Neural cell (in vitro differentiated cells): ENCODE measurements at regions not wholly inside any gene's neighbourhood (a gene's known extent, or its start where the extent isn't known, plus 50 kb on each side); places are given as distances from the start of the nearest gene placed in this dataset.

Experiments used
- H2AFZ ChIP-seq: fragments of 200-600, 300-800 bp; sonication (generic), shearing (Covaris generic); 2 replicates; pipeline ENCODE4 v1.6.0; 2014; ENCODE audit warnings: low read depth, mild to moderate bottlenecking, antibody characterized with exemption, low read length, moderate library complexity
- H3F3A ChIP-seq: fragments of 200-600 bp; shearing (Covaris generic); 2 replicates; pipeline ENCODE4 v1.6.1; 2016; ENCODE audit warnings: mild to moderate bottlenecking, moderate library complexity, mixed read lengths, antibody characterized with exemption, low read length; ENCODE audit not compliant: insufficient read depth, poor library complexity, severe bottlenecking
- H3K27ac ChIP-seq: fragments of 200-600, 300-800 bp; sonication (generic), shearing (Covaris generic); 2 replicates; pipeline ENCODE4 v1.5.1; 2014; ENCODE audit warnings: mild to moderate bottlenecking, low read length, moderate library complexity
- H3K27me3 ChIP-seq: fragments of 300-800, 200-600 bp; sonication (generic), shearing (Covaris generic); 2 replicates; pipeline ENCODE4 v1.6.0; 2014; ENCODE audit warnings: mild to moderate bottlenecking, low read depth, low read length, moderate library complexity; ENCODE audit not compliant: insufficient read depth
- H3K36me3 ChIP-seq: fragments of 300-800, 200-600 bp; sonication (generic), shearing (Covaris generic); 2 replicates; pipeline ENCODE4 v1.5.1; 2014; ENCODE audit warnings: mild to moderate bottlenecking, antibody characterized with exemption, low read length, moderate library complexity; ENCODE audit not compliant: insufficient read depth
- H3K4me2 ChIP-seq: fragments of 300-800, 200-600 bp; sonication (generic), shearing (Covaris generic); 2 replicates; pipeline ENCODE4 v1.6.0; 2014; ENCODE audit warnings: mild to moderate bottlenecking, low read length
- H3K4me3 ChIP-seq: fragments of 300-800, 200-600 bp; sonication (generic), shearing (Covaris generic); 2 replicates; pipeline ENCODE4 v1.5.1; 2014; ENCODE audit warnings: mild to moderate bottlenecking, low read length, moderate library complexity
- H3K79me2 ChIP-seq: fragments of 200-600 bp; shearing (Covaris generic); replicated peaks from 2 replicates; pipeline ENCODE4 v1.6.0; 2014; ENCODE audit warnings: mild to moderate bottlenecking, low read length, moderate library complexity; ENCODE audit not compliant: insufficient read depth
- H3K9ac ChIP-seq: fragments of 300-800, 200-600 bp; sonication (generic), shearing (Covaris generic); 2 replicates; pipeline ENCODE4 v1.6.1; 2016; ENCODE audit warnings: mild to moderate bottlenecking, low read length, mixed read lengths
- H3K9me2 ChIP-seq: fragments of 200-600 bp; shearing (Covaris generic); 2 replicates; pipeline ENCODE4 v1.6.1; 2016; ENCODE audit warnings: mild to moderate bottlenecking, low read length, mixed read lengths; ENCODE audit not compliant: insufficient read depth
- H3K9me3 ChIP-seq: fragments of 200-600, 300-800 bp; sonication (generic), shearing (Covaris generic); 2 replicates; pipeline ENCODE4 v1.6.1; 2016; ENCODE audit warnings: mild to moderate bottlenecking, mixed run types, low read length, moderate library complexity, mixed read lengths
- H4K20me1 ChIP-seq: fragments of 200-600 bp; shearing (Covaris generic); 2 replicates; pipeline ENCODE4 v1.6.1; 2016; ENCODE audit warnings: mild to moderate bottlenecking, mixed run types; ENCODE audit not compliant: insufficient read depth
- EP300 ChIP-seq: fragments of 450-650 bp; conservative IDR thresholded peaks from 2 replicates; pipeline ENCODE4 v1.6.1; 2014; ENCODE audit warnings: antibody characterized with exemption, mild to moderate bottlenecking, moderate library complexity; ENCODE audit not compliant: poor library complexity, severe bottlenecking
- EZH2 ChIP-seq: fragments of 200-600, 300-800 bp; shearing (Covaris generic), sonication (generic); IDR thresholded peaks from 2 replicates; pipeline ENCODE4 v1.6.1; 2014; ENCODE audit warnings: antibody characterized with exemption, low read length, borderline replicate concordance, mild to moderate bottlenecking; ENCODE audit not compliant: insufficient read depth, poor library complexity, severe bottlenecking
- MXI1 ChIP-seq: fragments of 450-650 bp; conservative IDR thresholded peaks from 2 replicates; pipeline ENCODE4 v1.6.1; 2014; ENCODE audit warnings: antibody characterized with exemption, mild to moderate bottlenecking; ENCODE audit not compliant: poor library complexity, severe bottlenecking
- POLR2AphosphoS5 ChIP-seq: IDR thresholded peaks from 2 replicates; pipeline ENCODE4 v1.6.1; 2012
- RAD21 ChIP-seq: fragments of 450-650 bp; conservative IDR thresholded peaks from 2 replicates; pipeline ENCODE4 v1.6.1; 2014; ENCODE audit warnings: antibody characterized with exemption, mild to moderate bottlenecking, moderate library complexity
- REST ChIP-seq: IDR thresholded peaks from 2 replicates; pipeline ENCODE4 v1.6.1; 2012; ENCODE audit warnings: borderline replicate concordance
- SMC3 ChIP-seq: fragments of 450-650 bp; conservative IDR thresholded peaks from 2 replicates; pipeline ENCODE4 v1.6.1; 2014; ENCODE audit warnings: antibody characterized with exemption, mild to moderate bottlenecking, moderate library complexity; ENCODE audit not compliant: poor library complexity
- TAF1 ChIP-seq: IDR thresholded peaks from 2 replicates; pipeline ENCODE4 v1.6.1; 2012; ENCODE audit warnings: low read depth
- TF ChIP-seq, protein P1 (sequence below): fragments of 450-650 bp; IDR thresholded peaks from 2 replicates; pipeline ENCODE4 v1.5.1; 2014; ENCODE audit warnings: antibody characterized with exemption, mild to moderate bottlenecking, moderate library complexity; ENCODE audit not compliant: poor library complexity, severe bottlenecking

GRCh38 chr1:194279975-194280374, 1093.6 kb upstream of the B3GALT2 start:
- Histone ChIP-seq H3F3A (no peaks in the 10 kb centered on the region), H3K36me3 (no peaks in the 10 kb centered on the region), H3K27ac (no peak overlapping the region), H2AFZ (no peak overlapping the region), H3K27me3 (no peaks in the 10 kb centered on the region), H3K4me3 (no peak overlapping the region), H3K4me2 (no peak overlapping the region), H4K20me1 (no peaks in the 10 kb centered on the region), H3K79me2 (no peaks in the 10 kb centered on the region), H3K9me3 (no peaks in the 10 kb centered on the region), H3K9ac (no peak overlapping the region), H3K9me2 (no peaks in the 10 kb centered on the region)
- TF ChIP-seq EZH2 = no peak
- no peak for TF ChIP-seq MXI1
- no peak for TF ChIP-seq REST
- TF ChIP-seq RAD21 = no peak
- TF ChIP-seq SMC3 = no peak
- no peak for TF ChIP-seq EP300
- no peak for TF ChIP-seq POLR2AphosphoS5
- TF ChIP-seq, protein P1, sequence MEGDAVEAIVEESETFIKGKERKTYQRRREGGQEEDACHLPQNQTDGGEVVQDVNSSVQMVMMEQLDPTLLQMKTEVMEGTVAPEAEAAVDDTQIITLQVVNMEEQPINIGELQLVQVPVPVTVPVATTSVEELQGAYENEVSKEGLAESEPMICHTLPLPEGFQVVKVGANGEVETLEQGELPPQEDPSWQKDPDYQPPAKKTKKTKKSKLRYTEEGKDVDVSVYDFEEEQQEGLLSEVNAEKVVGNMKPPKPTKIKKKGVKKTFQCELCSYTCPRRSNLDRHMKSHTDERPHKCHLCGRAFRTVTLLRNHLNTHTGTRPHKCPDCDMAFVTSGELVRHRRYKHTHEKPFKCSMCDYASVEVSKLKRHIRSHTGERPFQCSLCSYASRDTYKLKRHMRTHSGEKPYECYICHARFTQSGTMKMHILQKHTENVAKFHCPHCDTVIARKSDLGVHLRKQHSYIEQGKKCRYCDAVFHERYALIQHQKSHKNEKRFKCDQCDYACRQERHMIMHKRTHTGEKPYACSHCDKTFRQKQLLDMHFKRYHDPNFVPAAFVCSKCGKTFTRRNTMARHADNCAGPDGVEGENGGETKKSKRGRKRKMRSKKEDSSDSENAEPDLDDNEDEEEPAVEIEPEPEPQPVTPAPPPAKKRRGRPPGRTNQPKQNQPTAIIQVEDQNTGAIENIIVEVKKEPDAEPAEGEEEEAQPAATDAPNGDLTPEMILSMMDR = no peak

DNA sequence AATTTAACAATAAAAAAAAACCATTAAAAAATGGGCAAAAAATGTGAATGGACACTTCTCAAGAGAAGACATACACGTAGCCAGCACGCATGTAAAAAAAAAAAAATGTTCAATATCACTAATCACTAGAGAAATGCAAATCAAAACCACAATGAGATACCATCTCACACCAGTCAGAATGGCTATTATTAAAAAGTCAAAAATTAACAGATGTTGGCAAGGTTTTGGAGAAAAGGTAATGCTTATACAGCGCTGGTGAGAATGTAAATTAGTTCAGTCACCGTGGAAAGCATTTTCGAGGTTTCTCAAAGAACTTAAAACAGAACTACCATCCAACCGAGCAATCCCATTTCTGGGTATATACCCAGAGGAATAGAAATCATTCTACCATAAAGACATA, 1091.5 kb upstream of the B3GALT2 start:
- no peaks in the 10 kb centered on the region for H4K20me1 ChIP-seq
- TF ChIP-seq REST (no peak), EZH2 (no peak), EP300 (no peak), SMC3 (no peak), TAF1 (no peak), POLR2AphosphoS5 (no peak), MXI1 (no peak), RAD21 (no peak)
- TF ChIP-seq, protein P1 = no peak
- no peak overlapping the region for H3K27ac ChIP-seq
- no peak overlapping the region for H3K4me3 ChIP-seq
- no peaks in the 10 kb centered on the region for H3K9me2 ChIP-seq
- no peaks in the 10 kb centered on the region for H3F3A ChIP-seq
- H3K9me3 ChIP-seq = no peaks in the 10 kb centered on the region
- no peaks in the 10 kb centered on the region for H3K79me2 ChIP-seq
- no peak overlapping the region for H2AFZ ChIP-seq
- no peaks in the 10 kb centered on the region for H3K27me3 ChIP-seq
- H3K4me2 ChIP-seq = no peak overlapping the region
- H3K9ac ChIP-seq = no peak overlapping the region
- no peaks in the 10 kb centered on the region for H3K36me3 ChIP-seq
